ENCODE measurements at regions not wholly inside any gene's neighbourhood (a gene's known extent, or its start where the extent isn't known, plus 50 kb on each side); places are given as distances from the start of the nearest gene placed in this dataset.

DNA sequence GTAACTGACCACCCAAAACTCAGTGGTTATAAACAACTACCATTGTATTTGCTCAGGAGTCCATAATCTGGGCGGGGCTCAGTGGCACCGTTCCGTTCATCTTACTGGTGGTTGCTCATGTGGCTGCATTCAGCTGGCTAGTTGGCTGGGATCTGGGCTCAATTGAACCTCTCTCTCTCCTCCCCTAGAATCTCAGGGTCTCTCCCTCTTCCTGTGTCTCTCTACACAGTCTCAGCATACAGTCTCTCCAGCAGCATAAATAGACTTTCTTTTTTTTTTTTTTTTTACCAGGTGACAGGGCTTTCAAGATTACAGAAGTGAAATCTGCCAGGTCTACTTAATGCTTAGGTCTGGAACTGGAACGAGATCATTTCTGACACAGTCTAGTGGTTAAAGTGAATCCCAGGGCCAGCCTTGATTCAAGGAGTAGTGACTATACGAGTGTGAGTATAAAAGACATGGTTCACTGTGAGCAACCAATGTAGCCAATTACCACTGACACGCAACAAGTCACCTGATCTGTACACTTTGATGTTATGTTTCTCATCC lies 193.7 kb upstream of the ESRRG start:
- TF ChIP-seq POLR2A (IDR thresholded peaks at IDR 0.05; ENCODE audit: low read length): no peak
- no peak for TF ChIP-seq GATA1 (IDR thresholded peaks at IDR 0.05; ENCODE audit: low read depth, low read length)
